Amniotic epithelial cell (primary cell): ENCODE measurements at regions not wholly inside any gene's neighbourhood (a gene's known extent, or its start where the extent isn't known, plus 50 kb on each side); places are given as distances from the start of the nearest gene placed in this dataset.
A peak's percentile ranks its signal among the peaks of the same experiment; 100 is the strongest.
"Not testable (repeated sequence)": the region's sequence is repeated elsewhere in the genome, so short reads cannot be mapped to it uniquely, and the experiment has no call there.

ENCODE experiments used
- DNase-seq: peaks from one replicate; pipeline ENCODE4 v3.0.0-alpha.2; 2010; ENCODE audit warnings: low read depth

DNA sequence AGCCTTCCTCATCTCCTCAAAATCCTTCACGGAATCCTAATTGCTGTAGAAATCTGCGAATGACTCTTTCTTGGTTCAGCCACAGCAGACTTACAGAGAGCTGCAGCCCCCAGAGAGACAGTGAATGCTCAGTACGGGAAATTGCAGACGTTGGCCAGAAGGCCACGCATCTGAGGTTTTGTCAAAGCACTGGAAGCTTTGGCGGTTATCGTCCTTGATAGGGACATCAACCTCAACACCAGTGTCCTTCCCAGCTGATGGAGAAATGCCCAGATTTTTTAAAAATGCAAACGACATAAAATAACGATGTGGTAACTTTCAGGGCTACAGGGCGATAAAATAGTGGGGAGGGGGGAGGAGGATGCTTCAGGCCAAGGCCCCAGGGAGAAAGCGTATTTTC, 166.6 kb upstream of the CIBAR2 start:
- peak; percentile 21 for DNase-seq

DNA sequence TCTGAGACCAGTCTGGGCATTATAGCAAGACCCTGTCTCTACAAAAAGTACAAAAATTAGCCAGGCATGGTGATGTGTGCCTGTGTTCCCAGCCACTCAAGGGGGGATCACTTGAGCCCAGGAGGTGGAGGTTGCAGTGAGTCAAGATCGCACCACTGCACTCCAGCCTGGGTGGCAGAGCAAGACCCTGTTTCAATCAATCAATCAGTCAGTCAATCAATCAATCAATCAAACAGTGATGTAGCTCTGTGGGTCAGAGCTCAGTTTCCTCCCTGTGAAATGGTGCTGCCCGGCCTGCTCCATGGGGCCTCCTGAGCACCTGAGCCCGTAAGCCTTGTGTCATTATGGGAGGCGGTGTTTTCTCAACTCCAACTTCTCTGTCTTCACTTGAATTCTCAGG, 167.1 kb upstream of the CIBAR2 start:
- no peak for DNase-seq

DNA sequence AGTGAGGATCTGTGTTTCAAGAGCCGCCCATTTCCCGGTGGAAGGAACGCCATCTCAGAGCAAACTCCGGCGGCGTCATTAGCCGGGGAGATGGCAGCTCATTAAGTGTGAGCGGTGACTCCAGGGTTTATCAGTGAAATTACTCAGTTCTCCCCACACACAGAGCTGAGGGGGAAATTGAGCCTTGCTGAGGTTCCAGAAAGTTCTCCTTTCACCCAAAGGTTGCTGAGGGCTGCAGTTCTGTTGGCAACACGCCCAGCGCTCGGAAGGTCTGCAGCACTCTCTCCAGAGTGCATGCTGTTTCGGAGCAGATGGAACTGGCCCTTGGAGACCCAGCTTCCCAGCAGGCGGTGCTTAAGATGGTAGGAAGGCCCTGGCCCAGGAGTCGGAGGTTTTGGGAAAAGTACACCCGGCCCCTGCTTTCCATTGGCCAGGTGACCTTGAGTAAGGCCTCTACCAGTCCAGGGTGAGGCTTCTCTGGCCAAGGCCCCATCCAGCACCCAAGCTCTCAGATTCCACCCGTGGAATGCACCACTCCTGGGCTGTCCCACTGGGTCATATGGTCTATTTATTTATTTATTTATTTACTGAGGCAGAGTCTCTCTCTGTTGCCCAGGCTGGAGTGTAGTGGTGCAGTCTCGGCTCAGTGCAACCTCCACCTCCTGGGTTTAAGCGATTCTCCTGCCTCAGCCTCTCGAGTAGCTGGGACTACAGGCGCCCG, 167.7 kb upstream of the CIBAR2 start:
- DNase-seq, result peak; percentile 33

DNA sequence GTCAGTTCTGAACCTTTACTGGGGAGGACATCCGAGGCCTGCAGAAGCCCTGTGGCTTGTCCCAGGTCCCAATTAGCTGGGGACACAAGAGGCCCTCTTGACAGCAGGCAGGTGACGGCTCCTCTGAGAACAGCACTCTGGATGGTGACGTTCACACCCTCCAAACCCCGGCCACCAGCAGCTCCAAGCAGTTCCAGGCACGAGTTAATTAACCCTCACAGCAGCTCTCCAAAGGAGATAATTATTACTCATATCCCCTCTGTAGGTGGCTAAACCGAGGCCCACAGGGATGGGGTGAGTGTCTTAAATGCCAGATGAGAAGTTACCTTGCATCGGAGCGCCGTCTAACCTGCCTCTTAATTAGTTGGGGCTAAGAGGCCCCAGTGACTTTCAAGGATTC, 168.9 kb upstream of the CIBAR2 start:
- DNase-seq, result no peak

DNA sequence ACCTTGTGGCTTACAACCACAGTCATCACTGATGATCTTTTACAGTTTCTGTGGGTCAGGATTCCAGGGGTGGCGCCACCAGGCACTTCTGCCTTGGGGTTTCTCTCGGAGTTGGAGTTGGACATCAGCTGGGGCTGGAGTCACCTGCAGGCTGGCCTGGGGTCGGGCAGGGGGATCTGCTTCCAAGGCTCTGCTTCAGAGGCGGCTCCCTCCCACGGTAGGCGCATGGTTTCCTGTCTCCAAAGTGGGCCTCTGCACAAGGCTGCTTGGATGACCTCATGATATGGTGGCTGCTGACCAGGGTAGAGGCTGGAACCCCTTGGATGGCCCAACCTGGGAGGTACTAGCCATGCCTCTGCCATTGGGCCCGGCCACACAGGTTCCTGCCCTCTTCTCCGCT, 170.6 kb upstream of the CIBAR2 start:
- no peak for DNase-seq

DNA sequence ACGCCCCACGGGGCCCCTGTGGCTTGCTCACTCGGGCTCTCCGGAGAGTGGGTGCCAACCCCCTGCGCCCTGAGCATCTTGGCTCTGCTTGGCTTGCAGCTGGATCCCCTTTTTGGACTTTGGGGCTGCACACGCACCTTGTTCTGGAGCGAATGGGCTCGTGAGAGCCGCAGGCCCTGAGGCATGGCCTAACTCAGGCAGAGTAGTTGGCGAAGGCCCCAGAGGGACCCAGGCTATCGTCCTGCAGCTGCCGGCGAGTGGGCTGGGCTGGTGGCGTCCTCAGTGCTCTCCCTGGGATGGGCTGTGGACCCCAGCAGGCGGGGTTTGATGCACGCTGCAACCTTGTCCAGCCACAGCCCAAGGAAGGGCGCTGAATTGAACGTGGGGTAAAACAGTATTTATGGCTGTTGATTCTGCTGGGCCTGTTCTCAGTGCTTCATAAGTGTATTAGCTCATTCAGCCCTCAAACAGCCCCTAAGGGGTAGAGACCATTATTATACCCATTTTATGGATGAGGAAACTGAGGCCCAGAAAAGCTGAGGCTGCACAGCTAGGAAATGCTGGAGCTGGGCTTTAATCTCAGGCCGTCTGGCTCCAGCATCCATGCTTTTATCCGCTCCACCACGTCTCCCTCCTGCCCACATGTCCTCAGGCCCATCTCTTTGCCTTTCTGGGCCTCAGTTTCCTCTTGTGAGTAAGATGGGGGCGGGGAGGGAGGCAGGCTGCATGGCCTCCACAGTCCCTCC, 171.2 kb upstream of the CIBAR2 start:
- no peak for DNase-seq

DNA sequence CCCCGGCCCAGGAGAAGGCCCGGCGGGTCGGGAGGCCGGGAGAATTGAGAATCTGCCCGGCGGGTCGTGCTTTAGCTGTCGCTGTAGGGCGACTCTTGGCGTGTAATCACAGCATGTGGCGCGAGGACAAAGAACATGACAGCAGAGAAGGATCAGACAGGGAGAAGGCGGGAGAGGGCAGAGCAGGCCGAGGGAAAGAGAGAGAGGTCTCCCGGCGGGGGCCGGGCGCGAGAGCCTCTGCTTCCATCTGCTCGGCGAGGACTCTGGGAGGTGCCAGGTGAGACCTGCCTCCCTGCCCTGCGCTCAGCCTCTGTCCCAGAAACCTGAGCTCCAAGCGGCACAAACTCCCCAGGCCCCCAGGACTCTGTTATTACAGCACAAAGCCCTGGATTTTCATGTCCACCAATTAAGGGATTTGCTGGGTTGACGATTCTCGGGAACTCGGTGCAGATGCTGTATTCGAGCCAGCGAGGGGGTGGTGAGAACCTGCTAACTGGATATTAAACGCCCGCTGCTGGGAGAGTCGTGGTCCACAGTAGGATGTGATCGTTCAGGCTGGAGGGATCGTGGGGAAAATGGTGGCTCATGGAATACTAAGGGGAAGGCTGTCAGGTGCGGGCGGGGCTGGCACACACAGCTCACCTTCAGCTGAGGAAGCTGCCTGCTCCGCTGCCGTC, 172.0 kb upstream of the CIBAR2 start:
- DNase-seq, result no peak

DNA sequence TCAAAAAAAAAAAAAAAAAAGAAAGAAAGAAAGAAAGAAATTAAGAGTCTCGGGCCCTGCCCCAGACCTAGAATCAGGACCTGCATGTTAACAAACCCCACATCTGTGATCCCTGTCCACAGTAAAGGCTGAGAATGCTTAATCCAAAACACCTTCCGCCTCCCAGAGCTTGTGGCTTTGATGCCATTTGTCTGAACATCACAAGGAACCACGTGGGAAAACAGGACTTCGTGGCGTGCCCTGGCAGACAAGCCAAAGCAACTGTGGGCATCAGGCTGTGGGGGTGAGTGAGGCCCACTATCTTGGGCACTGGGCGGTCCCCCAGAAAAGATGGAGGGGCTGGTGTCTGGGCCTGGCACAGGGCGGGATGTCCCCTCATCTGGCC, 173.4 kb upstream of the CIBAR2 start:
- DNase-seq, result no peak

DNA sequence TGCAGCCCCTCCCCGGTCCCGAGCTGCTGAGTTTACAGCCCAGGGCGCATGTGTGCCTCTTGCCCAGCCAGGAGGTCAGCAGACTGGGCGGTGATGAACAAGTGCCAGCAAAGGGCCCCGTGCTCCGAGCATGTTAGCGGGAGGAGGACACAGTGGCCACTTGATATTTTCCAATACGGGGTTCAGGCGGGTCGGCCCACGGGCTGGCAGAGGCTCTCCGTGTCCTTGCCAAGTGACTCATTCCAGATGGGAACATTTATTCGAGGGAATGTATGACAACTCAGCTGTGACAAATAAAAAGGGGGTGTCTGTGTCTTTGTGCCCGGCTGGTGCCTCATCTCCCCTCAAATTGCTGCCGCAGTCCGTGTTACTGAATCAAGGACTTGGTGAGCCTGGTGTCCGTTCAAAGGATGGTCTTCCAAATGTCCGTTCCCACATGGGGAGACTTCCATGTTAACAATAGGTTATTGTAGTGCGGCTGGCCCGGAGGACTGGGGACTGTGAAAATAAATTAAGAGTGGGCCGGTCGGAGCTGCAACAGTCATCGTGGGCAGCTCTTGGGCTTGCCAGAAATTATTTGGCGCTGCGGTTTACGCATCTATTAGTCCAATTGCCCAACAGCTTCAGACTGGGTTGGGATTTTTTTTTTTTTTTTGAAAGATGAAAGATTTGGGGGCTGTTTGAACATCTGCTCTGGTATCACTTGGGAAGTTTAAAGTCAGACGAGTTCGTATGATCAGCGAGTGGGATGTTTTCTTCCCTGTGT, 174.0 kb upstream of the CIBAR2 start:
- no peak for DNase-seq

DNA sequence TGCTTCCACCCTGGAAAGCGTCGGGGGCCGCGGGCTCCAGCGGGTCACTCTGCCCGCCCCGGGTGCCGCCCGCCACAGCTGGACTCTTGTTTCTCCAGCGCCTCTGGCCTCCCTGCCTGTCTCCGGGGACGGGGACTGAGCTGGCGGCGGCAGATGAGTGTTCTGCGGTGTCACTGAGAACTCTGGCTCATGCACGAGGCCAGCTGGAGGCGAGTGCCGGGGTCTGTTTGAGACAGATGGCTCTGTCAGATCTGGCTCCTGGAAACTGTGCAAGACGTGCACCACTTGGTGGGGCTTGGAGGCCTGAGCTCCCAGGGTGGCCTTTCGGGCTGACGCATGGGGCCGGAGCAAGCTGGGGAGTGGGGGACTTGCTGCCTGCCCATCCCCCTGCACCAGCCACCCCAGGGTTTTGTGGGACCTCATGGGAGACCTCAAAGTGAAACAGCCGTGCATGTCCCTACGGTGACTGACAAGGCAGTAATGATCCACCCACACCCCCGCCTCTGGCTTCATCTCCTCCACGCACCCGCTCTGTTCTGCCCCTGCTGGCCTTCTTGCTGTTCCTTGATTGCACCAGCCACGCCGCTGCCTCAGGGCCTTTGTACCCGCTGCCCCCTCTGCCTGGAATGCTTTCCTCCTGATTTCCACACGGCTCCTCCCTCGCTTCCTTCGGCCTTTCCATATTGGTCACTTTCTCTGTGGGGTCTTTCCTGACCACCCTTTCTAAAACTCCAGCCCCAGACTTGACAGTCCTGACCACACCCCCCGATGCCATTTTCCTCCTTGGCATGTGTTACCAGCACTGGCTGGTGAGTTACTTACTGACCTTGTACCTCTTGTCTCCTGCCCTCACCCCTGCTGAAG, 174.9 kb upstream of the CIBAR2 start:
- no peak for DNase-seq

DNA sequence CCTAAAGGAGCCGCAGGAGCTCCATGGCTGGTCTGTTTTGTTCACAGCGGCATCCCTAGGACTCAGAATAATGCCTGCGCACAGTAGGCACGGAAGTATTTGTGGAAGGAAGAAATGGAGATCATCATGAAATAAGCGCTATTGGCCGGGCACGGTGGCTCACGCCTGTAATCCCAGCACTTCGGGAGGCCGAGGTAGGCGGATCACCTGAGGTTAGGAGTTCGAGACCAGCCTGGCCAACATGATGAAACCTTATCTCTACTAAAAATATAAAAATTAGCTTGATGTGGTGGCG, 175.5 kb upstream of the CIBAR2 start:
- not testable (repeated sequence) for DNase-seq

DNA sequence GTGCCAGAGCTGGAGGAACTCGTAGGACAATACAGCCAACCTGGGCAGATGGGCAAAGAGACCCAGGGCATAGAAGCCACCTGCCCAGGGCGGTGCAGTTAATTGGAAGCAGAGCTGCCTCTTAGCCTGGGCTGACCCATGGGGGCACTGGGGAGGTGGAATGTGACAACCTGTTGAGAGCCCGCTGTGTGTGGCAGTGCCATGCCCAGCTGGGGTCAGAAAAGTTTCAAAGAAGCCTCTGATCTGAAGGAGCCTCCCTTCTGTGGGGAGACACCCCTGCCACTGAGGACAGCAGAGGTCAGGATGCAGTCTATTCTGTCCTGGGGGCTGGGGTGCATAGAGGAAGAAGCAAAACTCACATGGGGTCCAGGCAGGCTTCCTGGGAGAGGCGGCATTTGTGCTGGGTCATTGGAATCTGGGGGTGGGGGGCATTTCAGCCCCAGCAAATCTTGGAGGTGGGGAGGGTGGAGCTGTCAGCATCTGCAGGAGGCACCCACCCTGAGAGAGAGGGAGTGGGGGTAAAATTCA, 176.1 kb upstream of the CIBAR2 start:
- no peak for DNase-seq

DNA sequence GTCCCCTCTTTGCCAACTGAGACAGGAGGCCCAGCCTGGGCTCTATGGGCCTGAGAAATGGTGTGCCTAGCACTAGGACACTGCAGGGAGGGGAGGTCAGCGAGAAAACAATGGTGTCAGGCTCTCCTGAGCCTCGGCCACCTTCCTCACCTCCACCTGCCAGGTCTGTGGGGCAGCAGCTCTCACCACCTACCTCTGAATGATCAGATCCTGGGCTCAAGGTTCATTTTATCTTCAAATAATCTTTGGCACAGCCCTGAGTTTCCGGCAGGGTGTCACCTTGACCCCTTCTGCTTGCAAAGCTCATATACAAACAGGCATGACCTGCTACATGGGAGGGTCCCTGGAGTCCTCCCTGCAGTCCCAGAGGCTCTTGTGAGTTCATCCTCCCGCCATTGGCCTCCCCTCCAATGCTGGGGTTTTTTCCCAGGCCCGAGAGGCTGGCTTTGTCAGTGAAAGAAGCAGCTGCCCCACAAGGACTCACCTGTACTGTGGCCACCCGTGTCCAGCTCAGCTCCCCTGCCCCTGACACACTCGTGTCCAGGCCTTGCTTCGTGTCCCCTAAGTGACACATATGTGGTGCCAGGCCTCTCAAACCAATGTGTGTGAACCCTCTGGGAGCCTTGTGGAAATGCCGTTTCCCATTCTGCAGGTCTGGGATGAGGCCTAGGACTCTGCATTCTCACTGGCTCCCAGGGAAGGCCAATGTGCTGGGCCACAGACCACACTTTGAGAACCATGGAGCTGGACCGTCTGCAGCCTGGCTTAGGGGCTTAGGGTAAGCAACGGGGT, 176.8 kb upstream of the CIBAR2 start:
- DNase-seq, result no peak

DNA sequence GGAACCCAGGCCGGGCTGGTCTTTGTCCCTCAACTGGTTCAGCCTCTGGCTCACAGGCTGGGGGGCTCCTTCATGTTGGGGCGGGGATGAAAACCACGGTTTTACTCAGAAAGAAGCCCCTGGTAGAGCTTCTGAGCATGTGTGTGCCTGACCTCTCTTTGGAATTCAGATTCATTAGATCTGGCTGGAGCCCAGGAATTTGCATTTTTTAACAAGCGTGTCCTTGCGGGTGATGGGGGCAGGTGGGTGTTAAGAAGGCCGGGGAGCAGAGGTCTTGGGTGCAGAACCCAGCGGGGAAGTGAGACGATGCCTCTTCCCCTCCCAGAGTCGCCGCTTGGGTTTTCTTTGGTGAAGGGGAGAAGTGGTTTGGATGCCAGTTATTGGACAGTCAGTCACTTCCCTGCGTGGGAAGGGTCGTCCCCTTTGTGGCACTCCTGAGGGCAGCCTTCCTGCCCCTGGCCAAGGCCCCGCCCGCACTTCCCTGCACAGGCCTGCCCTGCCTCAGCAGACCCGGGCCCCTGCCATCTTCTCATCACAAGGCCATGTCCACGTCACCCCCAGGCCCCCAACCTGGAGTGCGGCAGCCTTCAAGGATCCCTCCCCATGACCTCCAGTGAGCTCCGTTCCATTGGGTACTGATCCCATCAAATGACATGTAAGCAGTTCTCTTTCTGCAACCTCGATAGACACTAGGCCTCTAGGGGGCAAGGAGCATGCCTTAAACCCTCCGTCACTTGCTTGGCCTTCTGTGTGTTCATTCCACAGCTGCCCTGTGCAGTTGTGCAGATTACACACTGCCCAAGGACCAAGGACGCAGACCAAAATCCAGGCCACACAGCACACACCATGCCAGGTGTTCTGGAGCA, 177.7 kb upstream of the CIBAR2 start:
- no peak for DNase-seq

DNA sequence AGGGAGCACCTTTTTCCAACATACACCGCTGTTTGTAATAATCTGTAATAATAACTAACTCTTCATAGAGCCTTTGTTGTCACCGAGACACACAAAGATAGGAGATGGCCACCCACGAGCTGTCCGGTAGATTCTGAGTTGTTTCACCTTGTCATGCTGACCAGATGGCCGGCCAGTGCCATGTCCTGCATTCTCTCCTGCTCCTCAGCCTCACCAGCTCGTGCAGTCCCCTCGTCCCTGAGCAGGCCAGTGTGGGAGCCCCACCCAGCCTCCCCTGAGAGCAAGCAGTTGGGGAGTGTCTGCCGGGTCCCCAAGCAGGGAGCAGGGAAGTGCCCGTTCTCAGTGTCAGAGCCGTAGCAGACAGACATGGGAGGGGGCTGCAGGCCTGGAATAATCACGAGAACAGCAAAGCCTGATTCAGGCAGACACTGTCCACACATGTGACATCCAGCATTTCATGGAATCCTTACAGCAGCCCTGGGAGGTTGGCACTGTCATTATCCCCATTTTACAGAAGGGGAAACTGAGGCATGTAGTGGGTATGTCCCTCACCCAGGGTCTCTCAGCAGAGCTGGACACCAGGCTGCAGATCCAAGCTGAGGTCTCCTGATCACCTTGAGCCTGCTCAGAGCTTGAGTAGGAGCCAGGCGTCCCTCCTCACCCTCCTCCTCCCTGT, 178.5 kb upstream of the CIBAR2 start:
- no peak for DNase-seq

DNA sequence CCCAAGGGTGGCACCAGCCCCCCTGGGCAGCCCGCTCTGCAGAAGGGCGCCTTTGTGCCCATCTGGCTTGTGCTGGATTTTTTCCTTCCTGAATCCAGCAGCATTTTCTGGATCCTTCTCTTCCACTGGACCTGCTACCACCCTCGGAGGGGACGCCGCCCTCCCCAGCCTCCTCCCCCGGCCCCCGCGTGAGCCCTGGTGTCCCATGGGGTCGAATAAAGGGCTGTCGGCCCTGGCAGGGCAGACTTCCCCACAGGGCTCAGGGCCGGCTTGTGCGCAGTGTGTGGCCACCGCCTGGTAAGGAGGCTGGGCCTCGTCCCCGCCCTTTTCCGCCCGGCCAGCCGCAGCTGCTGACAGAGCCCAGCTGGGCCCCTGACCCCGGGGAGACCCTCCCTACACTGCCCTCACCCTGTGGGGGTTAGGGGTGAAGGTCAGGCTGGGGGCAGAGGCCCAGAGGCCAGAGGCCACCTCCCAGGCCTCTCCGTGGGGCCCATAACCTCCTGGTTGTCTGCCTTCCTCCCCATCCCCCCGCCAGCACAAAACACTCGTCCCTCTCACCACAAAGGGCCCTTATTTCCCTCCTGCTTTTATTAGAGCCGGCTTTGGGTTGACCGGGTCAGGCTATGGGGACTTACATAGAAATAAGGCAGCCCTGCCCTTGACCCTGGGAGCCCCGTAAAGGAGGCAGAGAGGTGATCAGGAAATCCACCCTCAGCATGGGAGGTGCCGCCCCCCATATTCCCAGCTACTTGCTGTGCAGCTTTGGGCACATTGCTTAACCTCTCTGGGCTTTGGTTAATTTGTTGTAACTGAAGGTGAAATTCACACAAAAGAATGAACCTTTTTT, 179.3 kb upstream of the CIBAR2 start:
- DNase-seq, result no peak

DNA sequence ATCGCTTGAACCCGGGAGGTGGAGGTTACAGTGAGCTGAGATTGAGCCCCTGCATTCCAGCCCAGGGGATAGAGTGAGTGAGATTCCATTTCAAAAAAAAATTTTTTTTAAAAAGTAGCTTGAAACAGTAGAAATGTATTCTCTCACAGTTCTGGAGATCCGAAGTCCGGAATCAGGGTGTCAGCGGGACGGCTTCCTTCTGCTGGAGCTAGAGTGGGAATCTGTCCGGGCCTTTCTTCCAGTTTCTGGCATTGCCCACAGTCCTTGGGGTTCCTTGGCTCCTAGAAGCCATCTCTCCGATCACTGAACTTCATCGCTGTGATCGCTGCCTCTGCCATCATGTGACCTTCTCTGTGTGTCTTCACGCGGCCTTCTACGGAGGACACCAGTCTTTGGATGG, 181.2 kb upstream of the CIBAR2 start:
- no peak for DNase-seq
